Suppressor macrophage treated with lipopolysaccharide for 4 hours (primary cell): ENCODE measurements at regions not wholly inside any gene's neighbourhood (a gene's known extent, or its start where the extent isn't known, plus 50 kb on each side); places are given as distances from the start of the nearest gene placed in this dataset.
A peak's percentile ranks its signal among the peaks of the same experiment; 100 is the strongest.

ENCODE experiments used
- DNase-seq: peaks from one replicate; pipeline ENCODE4 v3.0.0-alpha.2; 2020

DNA sequence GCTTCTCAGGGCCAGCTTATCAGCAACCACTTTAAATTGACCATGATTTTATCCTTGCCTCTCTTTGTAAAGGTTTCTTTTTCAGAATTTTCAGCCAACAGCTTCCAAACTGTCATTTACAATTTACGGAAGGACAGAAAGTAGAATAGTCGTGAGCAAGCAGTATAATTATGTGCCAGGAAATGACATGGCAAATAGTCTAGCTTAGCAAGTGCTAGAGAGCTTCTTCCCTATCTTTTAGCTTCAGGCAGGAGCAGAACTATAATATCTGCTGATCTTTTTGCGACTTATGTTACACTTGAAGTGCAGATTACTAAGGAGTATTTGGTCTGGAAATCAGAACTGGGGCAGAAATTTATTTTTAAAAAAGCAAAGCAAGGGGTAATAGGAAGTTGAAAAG is 123.0 kb upstream of the AP1S2 start:
- DNase-seq, result peak; percentile 34

DNA sequence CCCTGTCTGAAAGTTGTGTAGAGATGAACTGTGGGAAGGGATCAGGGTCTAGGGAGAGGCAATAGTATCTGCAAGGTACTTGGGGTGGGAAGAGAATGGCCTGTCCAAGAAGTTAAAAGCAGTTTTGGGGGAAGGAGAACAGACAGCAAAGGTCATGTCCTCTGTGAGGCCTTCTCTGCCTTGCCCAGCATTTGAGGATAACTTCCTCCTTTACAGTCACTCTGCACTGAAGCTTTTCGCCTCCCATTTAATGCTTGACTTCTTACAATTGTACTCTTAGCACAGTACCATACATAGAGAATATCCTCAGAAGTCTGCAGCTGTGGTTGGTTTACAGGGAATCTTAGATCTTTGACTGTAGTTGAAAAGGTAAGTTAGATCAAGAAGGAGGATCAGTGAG is 121.8 kb upstream of the AP1S2 start:
- DNase-seq, result peak; percentile 19

DNA sequence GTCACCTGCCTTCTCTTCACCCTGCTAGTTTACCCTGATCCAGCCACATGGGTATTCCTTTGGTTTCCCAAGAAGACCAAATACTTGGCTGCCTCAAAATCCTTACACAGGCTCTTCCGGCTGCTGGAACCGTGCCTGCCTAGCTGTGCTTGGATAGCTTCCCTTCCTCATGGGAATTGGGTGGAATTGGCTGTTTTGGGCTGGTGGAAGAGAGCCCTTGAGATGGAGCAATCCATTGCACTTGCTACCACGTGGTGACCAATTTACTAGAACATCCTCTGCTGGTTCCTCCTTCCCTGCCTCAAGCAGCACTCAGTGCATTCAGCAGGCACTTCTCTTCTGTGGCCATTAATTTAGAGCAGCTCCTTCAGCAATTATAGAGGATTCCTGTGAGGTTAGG is 119.3 kb upstream of the AP1S2 start:
- peak; percentile 15 for DNase-seq

DNA sequence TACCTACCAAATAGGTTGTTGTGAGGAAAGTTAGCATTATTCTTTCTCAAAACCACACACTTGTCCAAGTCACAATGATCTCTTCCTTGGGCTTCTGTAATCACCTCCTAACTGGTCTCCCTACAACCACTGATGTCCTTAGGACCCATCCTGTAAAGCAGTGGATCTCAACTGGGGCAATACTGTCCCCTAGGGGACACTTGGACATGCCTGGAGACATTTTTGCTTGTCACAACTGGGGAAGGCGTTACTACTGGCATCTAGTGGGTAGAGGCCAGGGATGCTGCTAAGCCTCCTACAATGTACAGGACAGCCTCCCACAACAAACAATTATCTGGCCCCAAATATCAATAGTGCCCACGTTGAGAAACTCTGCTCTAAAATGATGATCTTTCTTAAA is 118.7 kb upstream of the AP1S2 start:
- peak; percentile 43 for DNase-seq

DNA sequence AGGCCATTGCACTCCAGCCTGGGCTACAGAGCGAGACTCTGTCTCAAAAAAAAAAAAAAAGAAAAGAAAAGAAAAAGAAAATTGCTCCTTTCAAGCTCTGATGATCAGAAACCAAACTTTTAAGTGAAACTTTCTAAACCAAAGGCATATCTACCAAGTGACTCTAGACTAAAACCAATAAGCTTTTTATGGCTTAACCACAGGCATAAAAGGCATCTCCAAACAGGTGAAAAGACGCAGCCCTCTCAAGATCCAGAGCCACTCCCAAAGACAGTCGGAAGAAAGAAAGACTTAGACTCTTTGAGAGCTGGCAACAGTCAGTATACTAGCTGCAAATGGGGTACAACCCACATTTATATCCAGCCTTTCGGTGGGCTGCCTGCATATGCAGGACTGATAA is 117.1 kb upstream of the AP1S2 start:
- no peak for DNase-seq

DNA sequence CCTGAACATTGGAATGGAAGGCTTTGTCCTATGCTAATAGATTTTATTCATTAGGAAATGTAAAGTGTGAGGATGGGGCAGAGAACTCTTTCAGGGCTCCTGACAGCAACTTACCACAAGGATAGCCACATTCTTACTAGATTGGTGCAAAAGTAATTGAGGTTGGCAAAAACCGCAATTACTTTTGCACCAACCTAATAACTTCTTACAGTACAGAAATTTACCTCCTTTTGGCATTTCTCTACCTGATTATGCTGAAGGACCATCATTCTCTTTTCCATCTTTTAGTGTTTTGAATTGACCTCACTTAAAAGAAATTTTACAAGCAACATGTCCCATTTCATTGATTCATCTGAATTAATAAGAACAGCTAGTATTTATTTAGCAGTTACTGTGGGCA is 109.2 kb upstream of the AP1S2 start:
- no peak for DNase-seq

DNA sequence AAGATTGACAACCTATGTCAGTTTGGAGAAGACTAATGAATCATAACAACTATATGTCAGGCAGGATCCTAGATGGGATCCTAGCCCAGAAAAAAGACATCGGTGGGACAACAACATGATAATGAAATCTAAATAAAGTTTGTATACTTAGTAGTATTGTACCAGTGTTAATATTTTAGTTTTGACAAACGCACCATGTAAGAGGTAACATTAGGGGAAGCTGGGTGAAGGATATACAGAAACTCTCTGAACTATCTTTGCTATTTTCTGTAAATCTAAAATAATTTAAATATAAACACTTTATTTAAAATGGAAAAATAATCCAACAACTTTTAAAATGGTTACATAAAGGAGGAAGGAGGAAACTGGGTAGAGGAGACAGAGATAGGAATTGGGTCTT is 105.6 kb upstream of the AP1S2 start:
- no peak for DNase-seq

DNA sequence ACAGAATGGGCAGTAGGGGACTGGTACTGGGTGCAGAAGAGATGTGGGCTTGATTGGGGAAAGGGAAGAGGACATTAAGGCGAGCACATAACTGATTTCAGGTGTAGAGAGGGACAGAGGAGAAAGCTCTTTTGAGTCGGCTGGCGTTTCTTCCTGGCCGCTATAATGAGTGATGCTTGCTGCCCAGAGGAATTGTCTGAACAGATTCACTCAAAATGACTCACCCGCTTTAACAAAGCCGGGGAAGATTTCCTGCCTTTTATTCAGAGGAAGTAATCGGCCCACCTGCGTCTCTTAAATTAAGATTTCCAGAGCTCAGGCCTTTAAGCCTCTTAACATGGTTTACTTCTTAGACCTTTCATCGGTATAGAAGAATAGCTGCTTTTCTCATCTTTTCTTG is 102.1 kb upstream of the AP1S2 start:
- DNase-seq, result no peak

DNA sequence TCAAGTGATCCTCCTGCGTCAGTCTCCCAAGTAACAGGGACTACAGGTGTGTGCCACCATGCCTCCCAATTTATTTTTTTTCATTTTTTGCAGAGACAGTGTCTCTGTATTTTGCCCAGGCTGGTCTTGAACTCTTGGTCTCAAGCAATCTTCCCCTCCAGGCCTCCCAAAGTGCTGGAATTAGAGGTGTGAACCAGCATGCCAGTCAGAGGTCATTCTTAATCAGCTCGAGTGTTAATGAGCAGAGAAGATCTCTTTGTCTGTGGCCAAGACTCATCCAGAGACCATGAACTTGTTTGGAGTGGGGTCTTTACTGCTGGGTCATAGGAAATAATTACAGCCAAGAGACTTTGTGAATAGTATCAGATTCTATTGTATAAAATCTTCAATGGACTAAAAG is 99.2 kb upstream of the AP1S2 start:
- DNase-seq, result no peak

DNA sequence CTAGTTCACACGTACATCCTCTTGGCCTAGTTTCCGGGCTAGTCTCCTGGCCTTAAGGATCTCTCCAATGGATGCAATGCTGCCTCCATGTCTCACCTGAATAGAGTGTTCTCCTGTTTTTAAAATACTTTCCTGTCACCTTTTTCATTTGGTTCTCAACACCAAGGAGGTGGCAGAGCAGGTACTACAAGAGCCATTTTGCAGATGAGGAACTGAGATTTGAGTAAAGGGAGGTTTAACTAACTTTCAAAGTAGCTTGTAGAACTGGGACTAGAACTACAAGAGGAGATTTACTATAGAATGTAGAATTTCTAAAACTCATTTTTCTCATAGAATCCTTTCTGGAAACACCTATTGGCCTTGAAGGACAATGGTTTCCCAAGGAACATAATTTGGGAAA is 97.6 kb upstream of the AP1S2 start:
- DNase-seq, result no peak

DNA sequence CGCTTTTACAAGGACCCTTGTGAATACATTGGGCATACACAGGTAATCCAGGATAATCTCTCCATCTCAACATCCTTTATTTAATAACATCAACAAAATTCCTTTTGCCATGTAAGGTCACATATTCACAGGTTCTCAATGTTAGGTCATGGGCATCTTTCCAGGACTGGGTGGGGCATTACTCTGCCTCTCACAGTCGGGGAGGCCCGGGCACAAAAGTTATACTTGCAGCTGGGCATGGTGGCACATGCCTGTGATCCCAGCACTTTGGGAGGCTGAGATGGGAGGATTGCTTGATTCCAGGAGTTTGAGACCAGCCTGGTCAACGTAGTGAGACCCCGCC is 93.7 kb upstream of the AP1S2 start:
- no peak for DNase-seq

DNA sequence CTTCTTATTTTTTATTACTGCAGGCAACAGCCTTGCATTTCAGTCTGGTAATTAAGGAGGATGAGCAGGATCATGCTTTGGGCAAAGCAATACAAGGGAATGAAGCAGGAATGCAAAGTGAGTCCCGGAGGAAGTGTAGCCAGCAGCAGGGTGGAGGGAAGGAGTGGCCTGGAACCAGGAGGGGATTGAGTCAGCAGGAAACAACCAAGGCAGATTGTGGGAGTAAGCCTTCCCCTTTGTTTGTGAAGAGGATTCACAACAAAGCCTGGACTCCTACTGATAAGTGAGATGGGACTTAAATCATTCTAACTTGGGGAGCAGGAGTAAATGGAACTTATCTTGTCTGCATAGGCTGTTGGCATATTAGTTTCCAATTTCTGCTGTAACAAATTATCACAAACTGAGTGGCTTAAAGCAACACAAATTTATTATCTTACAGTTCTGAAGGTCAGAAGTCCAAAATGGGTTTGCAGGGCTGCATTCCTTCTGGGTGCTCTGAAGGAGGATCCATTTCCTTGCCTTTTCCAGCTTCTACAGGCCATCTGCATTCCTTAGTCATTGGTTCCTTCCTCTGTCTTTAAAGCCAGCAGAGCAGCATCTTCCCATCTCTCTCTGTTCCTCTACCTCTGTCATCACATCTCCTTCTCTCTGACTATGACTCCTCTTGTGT is 93.2 kb upstream of the AP1S2 start:
- DNase-seq, result peak; percentile 15

DNA sequence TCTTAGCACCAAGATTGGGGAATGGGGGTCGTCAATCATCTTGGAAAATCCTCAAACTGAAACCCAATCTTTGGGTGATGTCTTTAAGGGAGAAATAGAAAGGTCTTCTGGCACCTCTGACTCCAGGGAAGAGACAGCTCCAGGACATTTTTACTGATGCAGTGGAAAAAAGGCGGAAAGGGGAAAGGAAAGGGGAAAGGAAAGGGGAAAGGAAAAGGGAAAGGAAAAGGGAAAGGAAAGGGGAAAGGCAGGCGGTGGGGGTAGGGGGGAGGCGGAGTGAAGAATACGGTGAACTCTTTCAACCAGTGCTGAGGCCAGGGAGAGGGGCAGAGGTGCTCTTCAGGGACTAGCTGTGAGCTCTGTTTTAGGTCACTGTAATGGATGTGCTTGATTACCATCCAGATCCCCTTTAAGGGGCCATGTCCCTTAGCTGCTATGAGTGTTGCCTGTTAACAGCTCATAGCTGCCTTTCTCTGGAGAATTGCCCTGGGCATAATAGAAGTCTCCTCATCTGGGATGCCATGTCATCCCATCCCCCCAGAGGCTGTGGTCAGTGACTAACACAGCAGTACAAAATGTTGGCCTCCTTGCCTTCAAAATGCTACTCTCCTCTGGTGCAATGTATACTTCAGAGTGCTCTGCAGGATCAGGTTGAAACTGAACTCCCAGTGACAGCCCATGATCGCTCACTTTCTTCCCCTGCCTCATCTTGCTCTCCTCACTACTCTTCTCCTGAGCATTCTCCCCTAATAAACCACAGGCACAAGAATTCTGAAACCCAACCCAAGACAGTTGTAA is 92.4 kb upstream of the AP1S2 start:
- DNase-seq, result peak; percentile 35

DNA sequence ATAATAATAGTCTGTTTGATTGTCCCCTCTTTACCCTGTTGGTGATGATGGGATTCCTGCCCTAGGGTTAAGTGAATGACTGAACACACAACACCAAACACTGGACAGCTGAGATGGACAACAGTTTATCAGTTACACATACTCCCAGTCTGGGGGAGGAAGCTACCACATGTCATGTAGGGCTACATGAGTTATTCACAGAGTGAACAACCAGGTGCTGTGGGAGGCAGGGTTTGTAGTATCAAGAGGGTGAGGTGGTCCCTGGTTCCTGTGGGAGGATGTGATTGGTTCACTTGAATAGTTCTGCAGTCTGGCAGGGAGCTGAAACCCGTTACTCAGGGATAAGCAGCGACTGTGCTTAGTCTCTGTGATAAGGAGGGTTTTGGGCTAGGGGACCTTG is 88.8 kb upstream of the AP1S2 start:
- no peak for DNase-seq

DNA sequence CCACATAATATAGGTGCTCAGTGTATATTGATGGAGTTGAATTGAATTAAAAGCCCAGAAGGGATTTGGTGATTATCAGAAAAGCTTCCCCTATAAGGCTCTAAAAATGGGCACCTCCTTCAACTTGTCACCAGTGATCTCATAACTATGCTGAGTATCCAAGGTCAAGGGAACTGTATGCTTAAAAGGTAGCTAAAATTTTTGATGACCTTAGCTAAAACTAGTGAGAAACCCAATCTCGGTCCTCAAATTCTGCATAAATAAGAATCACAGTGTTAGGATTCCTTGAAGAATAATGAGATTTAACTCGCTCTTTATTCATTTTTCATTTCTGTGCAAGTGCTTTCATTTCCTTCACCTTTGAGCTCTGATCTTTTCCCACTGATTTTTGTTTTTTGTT is 87.7 kb upstream of the AP1S2 start:
- no peak for DNase-seq

DNA sequence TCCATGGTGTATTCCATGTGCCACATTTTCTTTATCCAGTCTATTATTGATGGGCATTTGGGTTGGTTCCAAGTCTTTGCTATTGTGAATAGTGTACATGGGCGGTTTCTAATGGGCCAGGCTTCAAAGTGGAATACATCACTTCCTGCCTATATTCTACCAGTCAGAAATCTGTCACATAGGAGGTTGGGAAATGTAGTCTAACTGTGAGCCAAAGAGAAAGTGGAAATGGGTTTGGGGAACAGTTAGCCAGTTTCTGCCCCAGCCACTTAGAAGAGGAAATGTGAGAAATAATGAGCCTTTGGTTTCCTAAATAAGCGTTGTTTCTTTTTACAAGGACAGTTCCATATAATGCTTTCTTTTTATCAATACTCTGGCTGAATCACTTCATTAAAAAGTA is 85.1 kb upstream of the AP1S2 start:
- DNase-seq, result peak; percentile 77

DNA sequence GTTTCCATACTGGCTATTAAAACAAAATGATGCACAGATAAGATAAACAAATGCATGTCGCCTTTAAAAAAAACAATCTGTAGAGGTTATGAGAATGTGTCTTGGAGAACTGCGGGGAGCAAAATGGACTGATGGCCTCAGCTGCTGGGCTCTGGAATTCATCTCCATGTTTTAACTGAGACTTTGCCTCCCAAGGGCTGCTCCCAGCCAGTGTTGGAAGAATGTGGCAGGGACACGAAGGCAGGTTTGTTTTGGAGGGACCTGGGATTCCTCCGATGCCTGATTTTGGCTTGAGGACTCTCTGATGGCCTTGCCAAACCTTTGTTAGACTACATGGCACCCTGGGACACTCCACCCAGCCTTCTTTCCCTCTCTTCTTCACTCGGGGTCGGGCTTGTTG is 83.5 kb upstream of the AP1S2 start:
- DNase-seq, result no peak

DNA sequence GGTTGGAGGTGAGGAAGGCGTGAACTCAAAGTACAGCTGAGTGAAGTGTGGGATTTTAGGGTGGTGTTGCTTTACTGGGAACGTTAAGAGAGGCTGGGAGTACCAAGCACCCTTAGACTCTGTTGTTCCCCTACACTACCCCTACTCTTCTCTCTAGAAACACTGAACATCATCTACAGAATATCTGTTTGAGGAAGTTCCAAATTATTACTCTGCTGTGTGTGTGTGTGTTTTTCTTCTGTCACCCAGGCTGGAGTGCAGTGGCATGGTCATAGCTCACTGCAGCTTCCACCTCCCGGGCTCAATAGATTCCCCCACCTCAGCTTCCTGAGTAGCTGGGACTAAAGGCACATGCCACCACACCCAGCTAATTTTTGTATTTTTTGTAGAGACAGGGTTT is 76.7 kb upstream of the AP1S2 start:
- no peak for DNase-seq

DNA sequence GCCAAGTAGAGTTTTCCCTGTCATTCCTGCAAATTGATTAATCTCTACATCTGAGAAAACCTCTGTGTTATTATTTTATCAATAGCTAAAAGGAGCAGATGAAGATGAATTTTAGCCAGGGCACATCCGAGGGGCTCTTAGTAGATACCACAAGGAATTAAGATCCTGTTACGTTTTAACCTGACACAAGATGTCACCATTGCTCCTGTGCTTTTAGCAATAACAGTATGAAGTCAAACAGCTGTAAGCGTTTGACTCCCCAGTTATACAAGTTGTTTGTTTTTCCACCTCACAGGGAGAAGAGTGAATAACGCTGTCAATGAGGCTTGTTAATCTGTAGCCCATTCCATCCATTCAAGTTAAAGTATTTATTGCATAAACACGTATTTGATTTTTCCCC is 76.0 kb upstream of the AP1S2 start:
- no peak for DNase-seq

DNA sequence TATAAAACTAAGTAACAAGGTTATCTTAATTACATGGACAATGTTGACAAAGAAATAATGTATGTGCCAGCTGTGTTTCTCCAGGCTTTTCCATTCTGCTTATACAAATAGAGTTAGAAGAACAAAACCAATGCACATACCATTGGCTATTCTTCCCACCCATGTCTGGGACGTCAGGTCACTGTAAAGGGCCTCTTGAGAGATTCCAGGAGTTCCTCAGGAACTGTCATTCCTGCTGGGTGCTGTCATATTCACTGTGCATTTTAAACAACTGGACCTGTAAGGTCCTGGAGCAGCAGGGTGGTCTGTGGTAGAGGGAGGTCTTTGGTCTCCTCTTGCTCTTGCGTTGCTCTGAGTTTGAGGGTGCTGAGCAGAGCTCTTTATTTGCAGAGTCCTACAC is 74.6 kb upstream of the AP1S2 start:
- DNase-seq, result no peak

DNA sequence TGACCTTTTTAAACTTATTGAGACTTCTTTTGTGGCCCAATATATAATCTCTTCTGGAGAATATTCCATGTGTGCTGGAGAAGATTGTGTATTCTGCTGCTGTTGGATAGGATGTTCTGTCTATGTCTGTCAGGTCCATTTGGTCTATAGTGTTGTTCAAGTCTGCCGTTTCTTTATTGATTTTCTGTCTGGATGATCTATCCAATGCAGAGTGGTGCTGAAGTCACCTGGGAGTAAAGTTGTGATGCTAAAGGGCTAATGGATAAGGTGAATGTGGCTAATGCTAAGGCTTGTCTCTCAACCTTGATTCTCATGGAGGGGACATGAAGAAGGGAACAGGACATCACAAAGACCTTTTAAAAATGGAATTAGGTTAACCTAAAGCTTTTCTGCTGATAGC is 72.0 kb upstream of the AP1S2 start:
- DNase-seq, result no peak

DNA sequence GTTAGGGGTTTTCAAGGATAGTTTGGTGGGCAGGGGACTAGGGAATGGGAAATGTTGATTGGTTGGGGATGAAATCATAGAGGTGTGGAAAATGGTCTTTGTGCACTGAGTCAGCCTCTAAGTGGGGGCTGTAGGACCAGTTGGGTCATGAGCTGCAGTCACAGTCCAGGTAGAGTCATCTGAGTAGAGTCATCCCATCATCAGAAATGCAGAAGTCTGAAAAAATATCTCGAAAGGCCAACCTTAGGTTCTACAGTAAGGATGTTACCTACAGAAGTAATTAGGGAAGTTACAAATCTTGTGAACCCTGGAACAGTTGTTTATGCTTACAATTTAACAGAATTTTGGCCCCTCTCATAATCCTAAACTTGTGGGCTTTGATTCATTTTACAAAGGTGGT is 63.4 kb upstream of the AP1S2 start:
- no peak for DNase-seq

DNA sequence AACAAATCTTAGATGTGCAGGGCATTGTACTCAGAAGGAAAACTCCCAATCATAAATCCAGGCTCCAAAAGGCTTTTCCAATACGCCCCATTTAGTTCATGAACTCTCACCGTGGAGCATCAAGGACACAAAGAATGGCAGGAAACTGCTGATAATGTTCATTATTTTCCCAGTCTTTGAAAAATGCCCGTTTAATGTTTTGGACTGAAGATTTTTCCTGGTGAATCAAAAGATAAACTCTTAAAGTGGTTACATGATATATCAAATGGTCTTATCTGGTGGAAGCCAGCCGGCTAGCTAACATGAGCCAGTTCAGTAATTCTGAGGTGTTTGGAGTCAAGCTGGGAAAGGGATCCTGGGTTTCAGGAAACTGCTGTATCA is 62.1 kb upstream of the AP1S2 start:
- DNase-seq, result no peak

DNA sequence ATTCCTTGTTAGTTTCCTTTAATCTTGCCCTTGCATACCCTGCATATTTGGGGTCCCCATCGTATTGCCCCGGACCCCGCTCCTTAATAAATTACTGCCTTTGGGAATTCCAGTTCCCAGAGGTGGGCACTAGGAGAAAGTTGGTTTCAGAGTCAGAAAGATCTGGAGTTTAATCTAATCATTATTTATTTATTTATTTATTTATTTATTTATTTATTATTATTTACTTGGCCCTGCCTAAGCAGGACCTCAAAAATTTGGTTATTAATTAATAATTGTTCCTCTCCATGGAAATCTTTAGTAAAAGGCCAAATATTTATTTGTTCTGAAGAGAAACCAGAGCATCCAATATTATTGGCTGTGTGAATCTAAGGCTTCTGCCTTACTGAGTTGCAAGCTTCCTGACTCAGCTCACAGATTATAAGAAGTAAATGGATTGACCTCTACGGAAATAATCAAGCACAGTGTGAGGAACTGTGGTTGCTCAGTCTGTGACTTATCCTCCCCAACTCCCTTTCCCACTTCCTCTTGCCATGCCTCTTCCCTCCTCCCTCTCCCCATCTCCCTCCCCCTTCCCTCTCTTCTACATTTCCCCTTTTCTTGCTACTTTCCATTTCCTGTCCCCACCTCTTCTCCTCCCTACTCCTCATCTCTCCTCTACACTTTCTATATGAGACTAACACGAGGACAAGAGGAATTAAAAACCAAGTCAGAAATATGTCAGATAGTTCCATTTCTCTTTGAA is 61.5 kb upstream of the AP1S2 start:
- peak; percentile 73 for DNase-seq
